ENCODE measurements at regions not wholly inside any gene's neighbourhood (a gene's known extent, or its start where the extent isn't known, plus 50 kb on each side); places are given as distances from the start of the nearest gene placed in this dataset.

DNA sequence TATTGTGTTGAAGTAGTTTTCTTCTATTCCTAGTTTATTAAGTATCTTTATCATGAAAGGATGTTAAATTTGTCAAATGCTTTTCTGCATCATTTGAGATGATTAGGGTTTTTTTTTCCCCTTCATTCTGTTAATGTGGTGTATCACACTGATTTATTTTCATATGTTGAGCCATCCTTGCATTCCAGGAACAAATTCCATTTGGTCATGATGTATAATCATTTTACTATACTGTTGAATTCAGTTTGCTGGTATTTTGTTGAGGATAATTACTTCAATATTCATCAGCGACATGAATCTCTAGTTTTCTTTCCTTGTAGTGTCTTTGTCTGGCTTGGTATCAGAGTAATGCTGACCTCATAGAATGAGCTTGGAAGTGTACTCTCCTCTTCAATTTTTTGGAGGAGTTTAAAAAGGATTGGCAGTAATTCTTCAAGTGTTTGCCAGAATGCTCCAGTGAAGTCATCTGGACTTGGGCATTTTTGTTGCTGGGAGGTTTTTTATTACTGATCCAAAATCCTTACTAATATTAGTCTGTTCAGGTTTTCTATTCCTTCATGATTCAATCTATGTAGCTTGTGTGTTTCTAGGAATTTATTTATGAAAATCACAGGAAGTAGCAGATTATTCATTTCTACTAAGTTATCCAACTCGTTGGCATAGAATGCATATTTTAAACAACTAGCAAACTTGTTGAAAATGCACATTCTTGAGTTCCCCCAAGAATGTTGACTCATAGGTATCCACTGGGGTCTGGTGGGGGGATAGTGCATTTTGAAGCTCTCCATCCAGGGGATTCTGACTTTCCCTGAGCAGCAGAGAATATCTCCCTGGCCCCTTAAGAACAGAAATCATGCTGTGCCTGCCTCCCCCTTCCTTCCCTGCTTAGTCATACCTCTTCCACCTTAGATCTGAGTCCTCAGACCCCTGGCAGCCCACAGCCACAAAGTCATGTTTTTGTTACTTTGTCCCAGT is 187.1 kb downstream of the BMP7 start:
- ATAC-seq (no peak), DNase-seq (no peak)
- Mint-ChIP-seq H3K27me3 (peaks cover 28% of the 10 kb centered on the region), H3K4me1 (no peaks in the 10 kb centered on the region), H3K9me3 (peaks cover 9 to 42% of the 10 kb centered on the region in 2 donors), H3K27ac (no peak overlapping the region), H3K4me3 (no peak overlapping the region)

GRCh38 chr20:57080796-57081195 is 185.6 kb downstream of the BMP7 start:
- Mint-ChIP-seq H3K27me3 (peaks cover 20% of the 10 kb centered on the region), H3K4me1 (no peaks in the 10 kb centered on the region), H3K9me3 (peaks cover 9 to 37% of the 10 kb centered on the region in 2 donors), H3K4me3 (no peak overlapping the region), H3K27ac (no peak overlapping the region)
- DNase-seq (no peak), ATAC-seq (no peak)

DNA sequence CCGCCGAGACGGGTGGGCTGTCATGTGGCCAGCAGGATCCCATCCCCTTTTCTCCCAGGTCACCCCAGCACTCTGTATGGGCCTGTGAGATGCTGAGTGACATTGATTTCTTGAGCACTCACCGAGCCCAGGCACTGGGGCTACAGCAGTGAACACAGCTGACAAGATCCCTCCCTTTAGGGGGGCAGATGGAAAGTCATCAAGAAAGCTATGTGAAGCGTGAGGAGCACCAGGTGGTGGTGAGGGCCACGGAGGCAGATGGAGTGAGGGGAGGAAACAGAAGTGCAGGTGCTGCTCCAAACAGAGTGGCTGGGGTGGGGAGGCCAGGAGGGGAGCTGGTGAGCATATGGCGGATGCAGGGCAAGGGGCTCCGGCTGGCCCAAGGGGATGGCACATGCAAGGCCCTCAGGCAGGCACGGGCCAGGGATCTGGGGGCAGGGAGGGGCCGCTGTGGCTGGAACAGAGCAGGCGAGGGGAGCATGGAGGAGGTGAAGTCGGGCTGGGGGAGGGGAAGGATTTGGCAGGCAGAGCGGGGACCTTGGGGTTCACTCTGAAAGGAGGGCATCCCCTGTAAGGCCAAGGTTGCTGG is 184.0 kb downstream of the BMP7 start:
- Mint-ChIP-seq H3K9me3 (peaks cover 4 to 21% of the 10 kb centered on the region in 2 donors), H3K27ac (no peak overlapping the region), H3K4me1 (no peaks in the 10 kb centered on the region), H3K4me3 (no peak overlapping the region), H3K27me3 (peaks cover 36% of the 10 kb centered on the region)
- ATAC-seq (no peak), DNase-seq (no peak)

DNA sequence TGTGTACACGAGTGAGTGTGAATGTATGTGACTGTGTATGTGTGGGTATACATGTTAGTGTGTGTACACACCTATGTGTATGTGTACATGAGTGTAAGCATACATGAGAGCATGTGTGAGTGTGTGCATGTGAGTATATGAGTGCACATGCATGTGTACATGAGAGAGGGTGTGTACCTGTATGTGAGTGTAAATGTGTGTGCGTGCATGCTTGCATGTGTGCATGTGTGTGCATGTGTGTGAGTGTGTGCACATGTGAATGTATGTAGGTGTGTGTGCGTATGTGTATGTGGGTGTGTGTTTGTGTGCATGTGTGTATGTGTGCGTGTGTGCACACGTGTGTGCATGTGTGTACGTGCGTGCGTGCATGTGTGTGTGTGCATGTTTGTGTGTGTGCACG is 183.4 kb downstream of the BMP7 start:
- Mint-ChIP-seq H3K27ac (no peak overlapping the region), H3K9me3 (peaks cover 4 to 20% of the 10 kb centered on the region in 2 donors), H3K4me1 (no peaks in the 10 kb centered on the region), H3K27me3 (peaks cover 43% of the 10 kb centered on the region), H3K4me3 (no peak overlapping the region)
- DNase-seq (no peak), ATAC-seq (no peak)

DNA sequence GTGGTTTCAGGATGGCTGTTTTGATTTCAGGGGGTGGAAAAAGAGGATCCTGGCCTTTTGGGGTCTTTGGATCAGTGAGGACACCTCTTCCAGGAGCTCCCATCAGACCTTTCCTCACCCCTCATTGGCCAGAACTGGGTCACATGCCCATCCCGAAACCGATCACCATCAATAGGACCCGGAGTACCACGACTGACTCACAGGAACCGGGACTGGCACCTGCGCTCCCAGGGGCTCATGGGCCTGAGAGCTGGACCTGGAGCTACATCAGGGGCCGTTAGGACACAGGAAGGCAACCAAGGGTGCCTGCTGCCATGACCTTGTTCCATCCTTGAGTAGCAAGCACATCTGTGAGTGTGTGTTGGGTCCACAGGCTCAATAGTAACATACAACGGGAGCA is 180.4 kb downstream of the BMP7 start:
- no peak overlapping the region for H3K27ac Mint-ChIP-seq
- no peak for DNase-seq

GRCh38 chr20:57087102-57087501 is 179.3 kb downstream of the BMP7 start:
- H3K9me3 Mint-ChIP-seq, result peaks cover 4 to 6% of the 10 kb centered on the region in 2 donors
- no peak for ATAC-seq
- no peak overlapping the region for H3K4me3 Mint-ChIP-seq

More for the DNA sequence above, 180.4 kb downstream of the BMP7 start:
- ATAC-seq, result no peak
- Mint-ChIP-seq H3K27me3 (peaks cover 46% of the 10 kb centered on the region), H3K4me1 (peaks cover 8% of the 10 kb centered on the region), H3K9me3 (peaks cover 2 to 4% of the 10 kb centered on the region in 2 donors), H3K4me3 (no peak overlapping the region)

GRCh38 chr20:57087705-57088104 is 178.7 kb downstream of the BMP7 start:
- Mint-ChIP-seq H3K4me1 (peaks cover 24% of the 10 kb centered on the region), H3K27ac (no peak overlapping the region), H3K9me3 (peaks cover 4 to 6% of the 10 kb centered on the region in 2 donors), H3K27me3 (peaks cover 30% of the 10 kb centered on the region), H3K4me3 (no peak overlapping the region)
- ATAC-seq (no peak), DNase-seq (no peak)

More at GRCh38 chr20:57087102-57087501, 179.3 kb downstream of the BMP7 start:
- Mint-ChIP-seq H3K27me3 (peaks cover 36% of the 10 kb centered on the region), H3K27ac (no peak overlapping the region), H3K4me1 (peaks cover 18% of the 10 kb centered on the region)
- DNase-seq, result no peak

- Mint-ChIP-seq H3K4me1 (peaks cover 24% of the 10 kb centered on the region), H3K27me3 (peaks cover 27% of the 10 kb centered on the region), H3K27ac (no peak overlapping the region), H3K9me3 (peaks cover 0 to 6% of the 10 kb centered on the region in 2 donors), H3K4me3 (no peak overlapping the region)
- DNase-seq, result no peak
- ATAC-seq, result no peak
Measured at GRCh38 chr20:57088436-57088835, 178.0 kb downstream of the BMP7 start.

DNA sequence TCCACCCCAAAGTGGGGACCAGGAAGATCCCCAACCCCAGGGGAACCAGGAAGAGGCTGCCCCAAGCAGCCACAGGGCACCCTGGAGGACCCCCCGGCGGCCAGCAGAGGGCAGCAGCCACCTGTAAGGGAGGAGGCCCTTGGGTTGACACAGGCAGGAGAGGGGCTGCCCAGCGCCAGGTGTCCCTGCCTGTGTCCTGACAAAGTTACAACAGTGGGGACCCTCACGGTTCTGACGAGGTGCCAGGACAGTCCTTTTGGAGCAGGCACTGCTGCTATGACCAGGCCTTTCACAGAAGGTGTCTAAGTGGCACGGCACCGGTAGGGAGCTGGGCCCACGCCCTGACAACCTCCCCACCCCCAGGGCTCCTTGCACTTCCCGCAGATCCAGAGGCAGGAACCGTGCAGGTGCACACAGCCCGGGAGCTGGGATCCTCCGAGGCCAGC is 176.7 kb downstream of the BMP7 start:
- H3K27ac Mint-ChIP-seq, result peak overlapping the region in 1 of 2 donors; percentile 34
- peaks cover 27% of the 10 kb centered on the region for H3K27me3 Mint-ChIP-seq
- DNase-seq, result peak; percentile 76 to 77
- peaks cover 24% of the 10 kb centered on the region for H3K4me1 Mint-ChIP-seq
- no peak overlapping the region for H3K4me3 Mint-ChIP-seq
- ATAC-seq, result peak; percentile 83
- H3K9me3 Mint-ChIP-seq, result peaks cover 0 to 6% of the 10 kb centered on the region in 2 donors

DNA sequence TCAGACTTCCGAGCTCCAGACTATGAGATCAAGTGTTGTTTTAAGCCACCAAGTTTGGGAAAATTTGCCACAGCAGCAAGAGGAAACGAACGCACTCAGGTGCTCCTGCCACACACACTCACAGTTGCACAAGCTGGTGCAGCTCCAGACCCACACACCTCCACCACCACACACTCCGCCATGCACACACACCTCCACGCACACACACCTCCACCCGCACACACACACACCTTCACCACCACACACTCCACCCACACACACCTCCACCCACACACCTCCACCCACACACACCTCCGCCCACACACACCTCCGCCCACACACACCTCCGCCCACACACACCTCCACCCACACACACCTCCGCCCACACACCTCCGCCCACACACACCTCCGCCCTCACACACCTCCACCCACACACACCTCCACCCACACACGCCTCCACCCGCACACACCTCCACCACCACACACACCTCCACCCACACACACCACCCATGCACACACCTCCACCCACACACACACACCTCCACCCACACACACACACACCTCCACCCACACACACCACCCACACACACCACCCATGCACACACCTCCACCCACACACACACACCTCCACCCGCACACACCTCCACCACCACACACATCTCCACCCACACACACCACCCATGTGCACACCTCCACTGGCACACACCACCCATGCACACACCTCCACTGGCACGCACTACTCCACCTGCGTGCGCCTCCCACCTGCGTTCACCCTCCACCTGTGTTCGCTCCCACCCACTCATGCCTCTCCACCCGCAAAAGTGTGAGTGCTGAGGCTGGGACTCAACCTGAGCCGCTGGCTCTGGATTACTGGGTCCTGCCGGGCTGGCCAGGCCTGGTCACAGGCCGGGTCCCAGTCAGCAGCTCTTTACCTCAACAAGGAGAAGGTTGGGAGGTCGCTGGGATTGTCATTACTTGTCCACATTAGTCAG is 175.6 kb downstream of the BMP7 start:
- Mint-ChIP-seq H3K27me3 (peaks cover 25% of the 10 kb centered on the region), H3K4me1 (peaks cover 24% of the 10 kb centered on the region), H3K4me3 (peak overlapping the region in 1 of 2 donors; percentile 78), H3K27ac (peak overlapping the region; percentile 85 to 99), H3K9me3 (peaks cover 0 to 6% of the 10 kb centered on the region in 2 donors)
- peak; percentile 33 for ATAC-seq
- peak in 1 of 2 donors; percentile 13 for DNase-seq

DNA sequence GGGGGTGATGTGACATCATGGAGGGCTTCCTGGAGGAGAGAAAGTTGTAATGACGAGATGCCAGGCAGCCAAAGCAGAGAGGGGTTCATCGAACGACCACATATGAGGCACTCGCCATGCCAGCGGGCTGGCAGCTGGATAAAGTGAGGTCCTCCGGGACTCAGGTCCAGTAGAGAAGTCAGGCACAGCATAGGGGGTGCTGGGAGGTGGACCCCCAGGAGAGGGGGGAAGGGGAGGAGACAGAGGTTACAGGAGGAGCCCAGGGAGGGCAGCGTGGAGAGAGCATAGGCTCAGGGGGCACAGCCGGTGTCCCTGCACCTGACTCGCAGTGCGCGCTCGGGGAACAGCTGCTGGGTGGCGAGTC is 174.7 kb downstream of the BMP7 start:
- H3K27me3 Mint-ChIP-seq, result peaks cover 17% of the 10 kb centered on the region
- H3K9me3 Mint-ChIP-seq, result peaks cover 0 to 6% of the 10 kb centered on the region in 2 donors
- peak overlapping the region in 1 of 2 donors; percentile 99 for H3K27ac Mint-ChIP-seq
- peak in 1 of 2 donors; percentile 23 for DNase-seq
- peaks cover 24% of the 10 kb centered on the region for H3K4me1 Mint-ChIP-seq
- H3K4me3 Mint-ChIP-seq, result no peak overlapping the region
- peak; percentile 24 for ATAC-seq

DNA sequence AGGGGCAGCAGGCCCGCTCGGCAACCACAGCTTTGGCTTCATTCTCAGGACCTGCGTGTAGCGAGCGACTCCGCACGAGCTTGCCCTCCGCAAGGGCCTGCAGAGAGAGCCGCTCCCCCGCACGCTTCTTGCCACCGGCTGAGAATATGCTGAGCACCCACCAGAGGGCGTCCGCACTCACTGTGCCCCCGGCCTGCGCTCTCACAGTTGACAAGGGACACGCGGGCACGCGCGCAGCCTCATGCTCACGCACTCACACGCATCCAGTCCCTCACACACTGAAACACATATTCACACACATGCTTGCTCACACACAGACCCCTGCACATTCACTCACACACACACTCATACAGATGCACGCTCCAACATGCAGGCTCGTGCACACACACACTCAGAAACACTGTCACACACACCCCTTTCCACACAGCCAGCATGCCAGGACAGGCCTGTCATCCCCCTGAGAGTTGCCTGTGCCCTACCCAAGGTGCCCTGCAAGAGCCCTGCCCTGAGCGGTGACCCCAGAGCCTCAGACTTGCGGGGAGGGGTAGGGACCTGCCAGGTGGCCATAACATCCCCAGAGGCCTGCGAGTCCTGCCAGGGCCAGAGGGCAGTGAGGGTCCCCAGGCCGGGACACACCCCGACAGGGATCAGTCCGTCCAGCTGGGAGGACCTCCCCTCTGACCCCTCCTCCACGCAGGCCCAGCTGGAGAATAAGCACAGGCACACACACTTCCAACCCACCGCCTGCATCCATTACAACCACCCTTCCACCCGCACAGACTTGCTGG is 174.1 kb downstream of the BMP7 start:
- H3K4me3 Mint-ChIP-seq, result no peak overlapping the region
- peaks cover 11% of the 10 kb centered on the region for H3K27me3 Mint-ChIP-seq
- H3K4me1 Mint-ChIP-seq, result peaks cover 24% of the 10 kb centered on the region
- H3K9me3 Mint-ChIP-seq, result peaks cover 0 to 6% of the 10 kb centered on the region in 2 donors
- no peak overlapping the region for H3K27ac Mint-ChIP-seq
- peak; percentile 75 for ATAC-seq
- peak; percentile 63 to 66 for DNase-seq

- DNase-seq, result no peak
- H3K9me3 Mint-ChIP-seq, result peaks cover 0 to 6% of the 10 kb centered on the region in 2 donors
- H3K4me3 Mint-ChIP-seq, result no peak overlapping the region
- H3K27ac Mint-ChIP-seq, result no peak overlapping the region
- peaks cover 24% of the 10 kb centered on the region for H3K4me1 Mint-ChIP-seq
- peaks cover 4% of the 10 kb centered on the region for H3K27me3 Mint-ChIP-seq
- ATAC-seq, result no peak
Measured at GRCh38 chr20:57092900-57093530, 173.4 kb downstream of the BMP7 start.

GRCh38 chr20:57093766-57094165 is 172.7 kb downstream of the BMP7 start:
- DNase-seq (no peak), ATAC-seq (no peak)
- Mint-ChIP-seq H3K27me3 (no peaks in the 10 kb centered on the region), H3K4me1 (peaks cover 24% of the 10 kb centered on the region), H3K9me3 (peaks cover 0 to 6% of the 10 kb centered on the region in 2 donors), H3K27ac (no peak overlapping the region), H3K4me3 (no peak overlapping the region)
